PC-9 (cell line): ENCODE measurements at regions not wholly inside any gene's neighbourhood (a gene's known extent, or its start where the extent isn't known, plus 50 kb on each side); places are given as distances from the start of the nearest gene placed in this dataset.

Source experiments
- BruUV-seq: library from RNA; stranded (reverse); fragments of 400-500 nt; replicated peaks from 2 replicates; lab custom pipeline; 2021; lab: Mats Ljungman, UMichigan
- CTCF ChIA-PET: fragments of 300-600 bp; sonication (Branson Sonifier 250); formaldehyde crosslinking; loops from one replicate; lab custom pipeline; 2022; ENCODE audit warnings: antibody characterized with exemption; lab: Charles Lee
- POLR2A ChIA-PET: fragments of 300-600 bp; sonication (Branson Sonifier 250); formaldehyde crosslinking; loops from one replicate; lab custom pipeline; 2022; ENCODE audit warnings: antibody characterized with exemption; ENCODE audit not compliant: unreplicated experiment; lab: Charles Lee
- DNase-seq, 2 experiments: peaks; one replicate each; pipeline versions ENCODE4 v3.0.0 to v3.0.0-alpha.2; 2015 to 2022; ENCODE audit warnings: mixed read lengths in 1 of 2
- H2AFZ ChIP-seq: fragments of 200-600 bp; sonication (generic); 2 replicates; pipeline ENCODE4 v1.8.1; 2017; ENCODE audit warnings: antibody characterized with exemption
- H3F3A ChIP-seq: fragments of 200-600 bp; sonication (generic); 2 replicates; pipeline ENCODE4 v1.8.1; 2017; ENCODE audit warnings: antibody characterized with exemption, mild to moderate bottlenecking, low read depth; ENCODE audit not compliant: insufficient read depth
- H3K27ac ChIP-seq: fragments of 200-600 bp; sonication (generic); 2 replicates; pipeline ENCODE4 v1.6.1; 2016; ENCODE audit warnings: mixed run types
- H3K27me3 ChIP-seq: fragments of 200-600 bp; sonication (generic); 2 replicates; pipeline ENCODE4 v1.6.1; 2016; ENCODE audit warnings: low read depth, mixed run types; ENCODE audit not compliant: insufficient read depth
- H3K36me3 ChIP-seq: fragments of 200-600 bp; sonication (generic); 2 replicates; pipeline ENCODE4 v1.6.1; 2016; ENCODE audit warnings: low read depth, mixed run types
- H3K4me1 ChIP-seq: fragments of 200-600 bp; sonication (generic); replicated peaks from 2 replicates; pipeline ENCODE4 v1.6.1; 2016; ENCODE audit warnings: mixed run types; ENCODE audit not compliant: insufficient read depth
- H3K4me2 ChIP-seq: fragments of 200-600 bp; sonication (generic); 2 replicates; pipeline ENCODE4 v1.6.1; 2017; ENCODE audit warnings: mixed run types
- H3K4me3 ChIP-seq: fragments of 200-600 bp; sonication (generic); 2 replicates; pipeline ENCODE4 v1.6.1; 2016; ENCODE audit warnings: mixed run types
- H3K79me2 ChIP-seq: fragments of 200-600 bp; sonication (generic); 2 replicates; pipeline ENCODE4 v1.6.1; 2017; ENCODE audit warnings: low read depth, mixed run types
- H3K9me2 ChIP-seq: fragments of 200-600 bp; sonication (generic); 2 replicates; pipeline ENCODE4 v1.8.1; 2017; ENCODE audit warnings: mild to moderate bottlenecking; ENCODE audit not compliant: insufficient read depth
- H3K9me3 ChIP-seq: fragments of 200-600 bp; sonication (generic); 2 replicates; pipeline ENCODE4 v1.8.1; 2016; ENCODE audit warnings: low read depth; ENCODE audit not compliant: insufficient read depth
- H4K20me1 ChIP-seq: fragments of 200-600 bp; sonication (generic); 2 replicates; pipeline ENCODE4 v1.8.1; 2017; ENCODE audit not compliant: insufficient read depth
- EZH2 ChIP-seq: fragments of 200-600 bp; sonication (generic); IDR thresholded peaks from 2 replicates; pipeline ENCODE4 v1.8.0; 2017; ENCODE audit warnings: antibody characterized with exemption, low read depth
- intact Hi-C: fragments of 100-400 bp; cut with micrococcal nuclease; formaldehyde crosslinking; loops from one replicate; pipeline ENCODE4 v1.10.0; 2022; ENCODE audit not compliant: unreplicated experiment
- TF ChIP-seq, protein P1 (sequence below): fragments of 200-600 bp; sonication (generic); conservative IDR thresholded peaks from 2 replicates; pipeline ENCODE4 v1.6.1; 2017; ENCODE audit warnings: mixed run types, antibody characterized with exemption, mild to moderate bottlenecking, moderate library complexity

DNA sequence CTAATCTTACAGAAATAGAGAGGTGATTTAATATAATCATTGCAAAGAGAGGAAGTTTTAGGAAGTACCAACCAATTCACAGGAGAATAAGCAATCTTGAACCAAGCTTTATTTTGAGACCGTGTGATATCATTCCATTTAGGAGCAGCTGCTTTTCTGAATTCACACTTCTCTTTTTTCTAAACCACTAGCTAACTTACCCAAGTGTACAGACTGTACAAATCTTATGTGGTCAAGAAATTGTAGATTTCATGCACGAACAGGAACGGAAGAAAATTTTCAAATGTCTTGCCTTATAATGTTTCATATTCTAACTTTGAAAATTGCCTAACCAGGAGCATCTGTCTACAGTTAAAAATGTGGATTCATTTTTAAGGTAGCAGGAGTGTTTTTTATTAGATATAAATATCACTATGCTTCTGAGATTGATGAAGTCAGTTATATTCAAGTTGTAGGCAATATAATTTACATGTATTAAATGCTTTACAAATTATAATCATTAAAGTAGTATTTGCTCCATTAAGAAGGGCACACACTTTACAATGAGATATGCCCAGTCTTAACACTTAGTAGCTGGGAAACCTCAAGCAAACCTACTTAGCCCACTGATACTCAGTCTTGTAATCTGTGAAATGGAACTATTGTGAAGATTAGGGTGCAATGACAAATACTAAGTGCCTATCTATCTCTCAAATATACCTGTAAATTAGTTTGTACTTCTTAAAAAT lies 86.7 kb upstream of the FOXN2 start:
- no peak overlapping the region for H3K27ac ChIP-seq
- H3K9me3 ChIP-seq, result no peaks in the 10 kb centered on the region
- H3K4me3 ChIP-seq, result no peak overlapping the region
- no peaks in the 10 kb centered on the region for H3K9me2 ChIP-seq
- H3F3A ChIP-seq, result peaks cover 2% of the 10 kb centered on the region; the same call in 1 of the 2 replicates
- no peaks in the 10 kb centered on the region for H3K27me3 ChIP-seq
- no peak for DNase-seq
- H4K20me1 ChIP-seq, result no peaks in the 10 kb centered on the region
- ChIA-PET POLR2A (no interaction called here), CTCF (no interaction called here)
- TF ChIP-seq, protein P1, sequence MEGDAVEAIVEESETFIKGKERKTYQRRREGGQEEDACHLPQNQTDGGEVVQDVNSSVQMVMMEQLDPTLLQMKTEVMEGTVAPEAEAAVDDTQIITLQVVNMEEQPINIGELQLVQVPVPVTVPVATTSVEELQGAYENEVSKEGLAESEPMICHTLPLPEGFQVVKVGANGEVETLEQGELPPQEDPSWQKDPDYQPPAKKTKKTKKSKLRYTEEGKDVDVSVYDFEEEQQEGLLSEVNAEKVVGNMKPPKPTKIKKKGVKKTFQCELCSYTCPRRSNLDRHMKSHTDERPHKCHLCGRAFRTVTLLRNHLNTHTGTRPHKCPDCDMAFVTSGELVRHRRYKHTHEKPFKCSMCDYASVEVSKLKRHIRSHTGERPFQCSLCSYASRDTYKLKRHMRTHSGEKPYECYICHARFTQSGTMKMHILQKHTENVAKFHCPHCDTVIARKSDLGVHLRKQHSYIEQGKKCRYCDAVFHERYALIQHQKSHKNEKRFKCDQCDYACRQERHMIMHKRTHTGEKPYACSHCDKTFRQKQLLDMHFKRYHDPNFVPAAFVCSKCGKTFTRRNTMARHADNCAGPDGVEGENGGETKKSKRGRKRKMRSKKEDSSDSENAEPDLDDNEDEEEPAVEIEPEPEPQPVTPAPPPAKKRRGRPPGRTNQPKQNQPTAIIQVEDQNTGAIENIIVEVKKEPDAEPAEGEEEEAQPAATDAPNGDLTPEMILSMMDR, result no peak
- TF ChIP-seq EZH2, result no peak
- H3K4me2 ChIP-seq, result no peak overlapping the region
- H3K79me2 ChIP-seq, result no peaks in the 10 kb centered on the region
- H3K4me1 ChIP-seq, result no peaks in the 10 kb centered on the region; the same call in 1 of the 2 replicates
- intact Hi-C loops, result no loop called here
- no peak overlapping the region for H2AFZ ChIP-seq
- no peaks in the 10 kb centered on the region for H3K36me3 ChIP-seq
- no TSS peak for BruUV-seq

DNA sequence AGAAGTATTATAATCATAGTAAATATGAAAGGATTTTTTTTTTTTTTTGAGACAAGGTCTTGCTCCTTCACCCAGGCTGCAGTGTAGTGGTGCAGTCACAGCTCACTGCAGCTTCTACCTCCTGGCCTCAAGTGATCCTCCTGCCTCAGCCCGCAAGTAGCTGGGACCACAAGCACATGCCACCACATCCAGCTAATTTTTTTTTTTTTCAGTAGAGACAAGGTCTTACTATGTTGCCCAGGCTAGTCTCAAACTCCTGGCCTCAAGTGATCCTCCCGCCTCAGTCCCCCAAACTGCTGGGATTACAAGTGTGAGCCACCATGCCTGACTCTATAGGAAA lies 86.2 kb upstream of the FOXN2 start:
- ChIA-PET CTCF (no interaction called here), POLR2A (no interaction called here)
- Histone ChIP-seq H3K9me3 (no peaks in the 10 kb centered on the region), H3K4me1 (no peaks in the 10 kb centered on the region), H3K4me2 (no peak overlapping the region), H3K27me3 (no peaks in the 10 kb centered on the region), H3K9me2 (no peaks in the 10 kb centered on the region), H2AFZ (no peak overlapping the region), H3K4me3 (no peak overlapping the region), H4K20me1 (no peaks in the 10 kb centered on the region), H3F3A (no peaks in the 10 kb centered on the region), H3K36me3 (no peaks in the 10 kb centered on the region), H3K27ac (no peak overlapping the region), H3K79me2 (no peaks in the 10 kb centered on the region)
- DNase-seq, result no peak
- intact Hi-C loops, result no loop called here
- BruUV-seq, result no TSS peak
- TF ChIP-seq, protein P1, result no peak
- no peak for TF ChIP-seq EZH2

DNA sequence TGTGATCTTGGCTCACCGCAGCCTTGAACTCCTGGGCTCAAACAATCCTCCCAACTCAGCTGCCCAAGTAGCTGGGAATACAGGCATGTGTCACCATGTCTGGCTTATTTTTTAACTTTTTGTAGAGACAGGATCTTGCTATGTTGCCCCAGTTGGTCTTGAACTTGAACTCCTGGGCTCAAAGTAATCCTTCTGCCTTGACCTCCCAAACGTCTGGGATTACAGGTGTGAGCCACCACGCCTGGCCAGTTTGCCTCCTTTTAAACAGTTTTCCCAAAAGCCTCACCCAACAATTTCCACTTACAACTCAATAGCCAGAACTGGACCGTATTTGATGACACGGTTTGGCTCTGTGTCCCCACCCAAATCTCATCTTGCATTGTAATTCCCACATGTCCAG lies 85.4 kb upstream of the FOXN2 start:
- intact Hi-C loops, result no loop called here
- no TSS peak for BruUV-seq
- H3F3A ChIP-seq, result no peaks in the 10 kb centered on the region
- no peaks in the 10 kb centered on the region for H3K9me2 ChIP-seq
- no peaks in the 10 kb centered on the region for H3K27me3 ChIP-seq
- ChIA-PET POLR2A (no interaction called here), CTCF (no interaction called here)
- no peak overlapping the region for H3K4me3 ChIP-seq
- no peaks in the 10 kb centered on the region for H4K20me1 ChIP-seq
- no peak overlapping the region for H2AFZ ChIP-seq
- no peak for TF ChIP-seq EZH2
- TF ChIP-seq, protein P1, result no peak
- no peaks in the 10 kb centered on the region for H3K9me3 ChIP-seq
- H3K27ac ChIP-seq, result no peak overlapping the region
- H3K79me2 ChIP-seq, result no peaks in the 10 kb centered on the region
- H3K4me2 ChIP-seq, result no peak overlapping the region
- H3K4me1 ChIP-seq, result no peaks in the 10 kb centered on the region
- DNase-seq, result no peak
- no peaks in the 10 kb centered on the region for H3K36me3 ChIP-seq
